ENCODE measurements at regions not wholly inside any gene's neighbourhood (a gene's known extent, or its start where the extent isn't known, plus 50 kb on each side); places are given as distances from the start of the nearest gene placed in this dataset.

DNA sequence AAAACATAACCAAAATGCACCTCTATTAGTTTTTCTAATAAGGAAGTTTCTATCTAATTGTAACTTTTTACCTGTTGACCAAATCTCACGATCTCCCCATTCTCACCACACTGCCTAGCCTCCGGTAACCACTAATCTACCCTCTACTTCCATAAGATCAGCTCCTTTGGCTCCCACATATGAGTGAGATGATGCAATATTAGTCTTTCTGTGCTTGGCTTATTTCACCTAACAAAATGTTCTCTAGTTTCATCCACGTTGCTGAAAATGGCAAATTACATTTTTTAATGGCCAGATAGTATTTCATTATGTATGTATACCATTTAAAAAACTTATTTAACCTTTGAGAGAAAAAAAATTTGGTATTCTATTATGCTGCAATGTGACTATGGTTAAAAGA is 379.0 kb upstream of the NXPH2 start:
- H3F3A ChIP-seq (ENCODE audit: insufficient read depth, low read length) = no peaks in the 10 kb centered on the region
- no peaks in the 10 kb centered on the region for H3K4me1 ChIP-seq (ENCODE audit: insufficient read depth, low read length, severe bottlenecking)
- H3K27me3 ChIP-seq (ENCODE audit: insufficient read depth, low read length) = no peaks in the 10 kb centered on the region
- no peak overlapping the region for H2AFZ ChIP-seq (ENCODE audit: low read length)
- H3K4me2 ChIP-seq (ENCODE audit: low read length) = no peak overlapping the region
- no peaks in the 10 kb centered on the region for H3K79me2 ChIP-seq (ENCODE audit: insufficient read depth, low read length)
- H3K9ac ChIP-seq (ENCODE audit: low read length) = no peak overlapping the region
- H4K20me1 ChIP-seq (ENCODE audit: insufficient read depth, low read length) = no peaks in the 10 kb centered on the region
- H3K27ac ChIP-seq (ENCODE audit: low read depth, low read length, poor library complexity, severe bottlenecking) = no peak overlapping the region
- H3K9me2 ChIP-seq (ENCODE audit: low read depth, low read length) = no peaks in the 10 kb centered on the region
- no peaks in the 10 kb centered on the region for H3K9me3 ChIP-seq (ENCODE audit: low read length)
- no peak overlapping the region for H3K4me3 ChIP-seq (ENCODE audit: low read depth, low read length, poor library complexity, severe bottlenecking)
- H3K36me3 ChIP-seq (ENCODE audit: insufficient read depth, low read length) = no peaks in the 10 kb centered on the region
- no peak for TF ChIP-seq EZH2 (IDR thresholded peaks at IDR 0.05; ENCODE audit: borderline replicate concordance, low read length)
- TF ChIP-seq, protein P1, sequence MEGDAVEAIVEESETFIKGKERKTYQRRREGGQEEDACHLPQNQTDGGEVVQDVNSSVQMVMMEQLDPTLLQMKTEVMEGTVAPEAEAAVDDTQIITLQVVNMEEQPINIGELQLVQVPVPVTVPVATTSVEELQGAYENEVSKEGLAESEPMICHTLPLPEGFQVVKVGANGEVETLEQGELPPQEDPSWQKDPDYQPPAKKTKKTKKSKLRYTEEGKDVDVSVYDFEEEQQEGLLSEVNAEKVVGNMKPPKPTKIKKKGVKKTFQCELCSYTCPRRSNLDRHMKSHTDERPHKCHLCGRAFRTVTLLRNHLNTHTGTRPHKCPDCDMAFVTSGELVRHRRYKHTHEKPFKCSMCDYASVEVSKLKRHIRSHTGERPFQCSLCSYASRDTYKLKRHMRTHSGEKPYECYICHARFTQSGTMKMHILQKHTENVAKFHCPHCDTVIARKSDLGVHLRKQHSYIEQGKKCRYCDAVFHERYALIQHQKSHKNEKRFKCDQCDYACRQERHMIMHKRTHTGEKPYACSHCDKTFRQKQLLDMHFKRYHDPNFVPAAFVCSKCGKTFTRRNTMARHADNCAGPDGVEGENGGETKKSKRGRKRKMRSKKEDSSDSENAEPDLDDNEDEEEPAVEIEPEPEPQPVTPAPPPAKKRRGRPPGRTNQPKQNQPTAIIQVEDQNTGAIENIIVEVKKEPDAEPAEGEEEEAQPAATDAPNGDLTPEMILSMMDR (IDR thresholded peaks at IDR 0.05; ENCODE audit: low read length) = no peak

DNA sequence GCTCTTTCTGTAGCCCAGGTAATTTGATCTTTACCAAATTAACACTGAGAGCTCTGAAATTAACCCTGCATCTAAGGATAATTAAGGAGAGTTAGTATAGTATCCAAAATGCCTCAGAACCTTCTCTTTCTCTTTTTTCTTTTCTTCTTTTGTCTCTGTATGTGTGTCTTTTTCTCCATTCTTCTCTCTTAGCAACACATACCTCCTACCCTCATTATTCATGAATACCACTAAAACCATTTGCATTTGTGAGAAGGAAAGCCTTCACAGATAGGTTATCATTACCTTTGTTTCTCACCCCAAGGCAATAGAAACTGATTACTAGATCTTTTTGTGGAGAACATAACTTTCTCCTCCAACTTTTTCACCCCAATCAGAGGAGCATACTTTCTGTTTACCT is 376.5 kb upstream of the NXPH2 start:
- Histone ChIP-seq H2AFZ (ENCODE audit: low read length) (no peak overlapping the region), H3K9ac (ENCODE audit: low read length) (no peak overlapping the region), H3K79me2 (ENCODE audit: insufficient read depth, low read length) (no peaks in the 10 kb centered on the region), H3K9me3 (ENCODE audit: low read length) (no peaks in the 10 kb centered on the region), H3K36me3 (ENCODE audit: insufficient read depth, low read length) (no peaks in the 10 kb centered on the region), H3F3A (ENCODE audit: insufficient read depth, low read length) (no peaks in the 10 kb centered on the region), H3K27ac (ENCODE audit: low read depth, low read length, poor library complexity, severe bottlenecking) (no peak overlapping the region), H3K9me2 (ENCODE audit: low read depth, low read length) (no peaks in the 10 kb centered on the region), H3K4me1 (ENCODE audit: insufficient read depth, low read length, severe bottlenecking) (no peaks in the 10 kb centered on the region), H4K20me1 (ENCODE audit: insufficient read depth, low read length) (no peaks in the 10 kb centered on the region), H3K27me3 (ENCODE audit: insufficient read depth, low read length) (no peaks in the 10 kb centered on the region), H3K4me3 (ENCODE audit: low read depth, low read length, poor library complexity, severe bottlenecking) (no peak overlapping the region), H3K4me2 (ENCODE audit: low read length) (no peak overlapping the region)
- TF ChIP-seq EZH2 (IDR thresholded peaks at IDR 0.05; ENCODE audit: borderline replicate concordance, low read length) = no peak
- TF ChIP-seq, protein P1 (IDR thresholded peaks at IDR 0.05; ENCODE audit: low read length) = no peak

DNA sequence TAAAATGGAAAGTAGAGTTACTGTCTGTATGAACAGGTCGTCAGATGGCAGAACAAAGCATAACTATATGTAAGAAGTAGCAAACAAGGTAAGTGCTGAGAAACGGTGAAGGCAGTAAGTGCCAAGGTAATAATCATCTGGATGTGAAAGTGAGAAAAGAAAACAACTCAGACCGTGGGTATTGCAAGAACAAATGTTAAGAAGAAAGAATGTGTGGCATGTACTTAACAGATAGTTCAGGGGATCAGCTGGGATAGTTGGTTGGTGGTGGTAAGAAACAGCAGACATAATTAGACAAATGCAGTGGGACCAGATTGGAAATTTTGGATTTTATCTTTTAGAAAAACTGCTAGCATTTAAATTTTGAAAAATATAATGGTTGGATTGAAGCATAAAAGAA is 375.8 kb upstream of the NXPH2 start:
- Histone ChIP-seq H3K9me3 (ENCODE audit: low read length) (no peaks in the 10 kb centered on the region), H3K9me2 (ENCODE audit: low read depth, low read length) (no peaks in the 10 kb centered on the region), H3K79me2 (ENCODE audit: insufficient read depth, low read length) (no peaks in the 10 kb centered on the region), H4K20me1 (ENCODE audit: insufficient read depth, low read length) (no peaks in the 10 kb centered on the region), H3K9ac (ENCODE audit: low read length) (no peak overlapping the region), H3K4me1 (ENCODE audit: insufficient read depth, low read length, severe bottlenecking) (no peaks in the 10 kb centered on the region), H2AFZ (ENCODE audit: low read length) (no peak overlapping the region), H3K36me3 (ENCODE audit: insufficient read depth, low read length) (no peaks in the 10 kb centered on the region), H3K4me3 (ENCODE audit: low read depth, low read length, poor library complexity, severe bottlenecking) (no peak overlapping the region), H3K4me2 (ENCODE audit: low read length) (no peak overlapping the region), H3K27ac (ENCODE audit: low read depth, low read length, poor library complexity, severe bottlenecking) (no peak overlapping the region), H3F3A (ENCODE audit: insufficient read depth, low read length) (no peaks in the 10 kb centered on the region), H3K27me3 (ENCODE audit: insufficient read depth, low read length) (no peaks in the 10 kb centered on the region)
- TF ChIP-seq, protein P1 (IDR thresholded peaks at IDR 0.05; ENCODE audit: low read length) = no peak

Data from OCI-LY1 (cell line).